Activated B cell treated with CpG ODN at 0.5 μM for 24 hours (primary cell): ENCODE measurements at regions not wholly inside any gene's neighbourhood (a gene's known extent, or its start where the extent isn't known, plus 50 kb on each side); places are given as distances from the start of the nearest gene placed in this dataset.

Experiments
- ATAC-seq: fragments of 200-7000 bp; cut with Tn5 transposase; one replicate; pipeline ENCODE4 v1.10.0; 2021; ENCODE audit warnings: low read depth, mild to moderate bottlenecking, moderate library complexity
- CTCF ChIA-PET: fragments of 350-600 bp; sonication (Branson Sonifier 250); formaldehyde crosslinking; loops from one replicate; lab custom pipeline; 2021; ENCODE audit warnings: antibody characterized with exemption; lab: Charles Lee
- POLR2A ChIA-PET: fragments of 350-600 bp; sonication (Branson Sonifier 250); formaldehyde crosslinking; loops from one replicate; lab custom pipeline; 2021; ENCODE audit warnings: antibody characterized with exemption; lab: Charles Lee
- DNase-seq: peaks from one replicate; pipeline ENCODE4 v3.0.0; 2022
- H3K27ac Mint-ChIP-seq: one replicate; pipeline ENCODE4 v1.8.0; 2020; ENCODE audit warnings: mixed read lengths
- H3K27me3 Mint-ChIP-seq: one replicate; pipeline ENCODE4 v1.8.0; 2021; ENCODE audit warnings: mixed read lengths
- H3K36me3 Mint-ChIP-seq: one replicate; pipeline ENCODE4 v1.8.0; 2021; ENCODE audit warnings: low read depth, mixed read lengths
- H3K4me1 Mint-ChIP-seq: one replicate; pipeline ENCODE4 v1.8.0; 2021; ENCODE audit warnings: mixed read lengths
- H3K4me3 Mint-ChIP-seq: one replicate; pipeline ENCODE4 v1.8.0; 2020; ENCODE audit warnings: mild to moderate bottlenecking, mixed read lengths
- H3K9me3 Mint-ChIP-seq: one replicate; pipeline ENCODE4 v1.8.0; 2020; ENCODE audit warnings: mixed read lengths
- CTCF ChIP-seq: fragments of 200-600 bp; IDR thresholded peaks from one replicate; pipeline ENCODE4 v1.8.0; 2022; ENCODE audit warnings: antibody characterized with exemption, mild to moderate bottlenecking
- intact Hi-C: fragments of 100-400 bp; cut with micrococcal nuclease; formaldehyde crosslinking; loops from one replicate; pipeline ENCODE4 v1.15.1; 2024

- intact Hi-C loops, result no loop called here
- no peak for DNase-seq
- H3K27ac Mint-ChIP-seq, result no peak overlapping the region
- ChIA-PET POLR2A (no interaction called here), CTCF (no interaction called here)
- ATAC-seq, result no peak
- TF ChIP-seq CTCF, result no peak
- no peaks in the 10 kb centered on the region for H3K4me1 Mint-ChIP-seq
- H3K9me3 Mint-ChIP-seq, result no peaks in the 10 kb centered on the region
- no peak overlapping the region for H3K4me3 Mint-ChIP-seq
- H3K27me3 Mint-ChIP-seq, result no peaks in the 10 kb centered on the region
- no peaks in the 10 kb centered on the region for H3K36me3 Mint-ChIP-seq
Measured at GRCh38 chr5:155827949-155828348, 499.0 kb upstream of the SGCD start.

- no peak overlapping the region for H3K27ac Mint-ChIP-seq
- ATAC-seq, result no peak
Measured at GRCh38 chr5:155831491-155831890, 495.5 kb upstream of the SGCD start.

GRCh38 chr5:155833287-155833686 lies 493.7 kb upstream of the SGCD start:
- Mint-ChIP-seq H3K27ac (no peak overlapping the region), H3K36me3 (no peaks in the 10 kb centered on the region), H3K9me3 (no peaks in the 10 kb centered on the region), H3K4me1 (no peaks in the 10 kb centered on the region), H3K27me3 (no peaks in the 10 kb centered on the region), H3K4me3 (no peak overlapping the region)
- CTCF ChIA-PET, result no interaction called here
- intact Hi-C loops, result no loop called here
- POLR2A ChIA-PET, result no interaction called here
- no peak for TF ChIP-seq CTCF
- no peak for ATAC-seq
- no peak for DNase-seq

More at GRCh38 chr5:155831491-155831890, 495.5 kb upstream of the SGCD start:
- Mint-ChIP-seq H3K4me3 (no peak overlapping the region), H3K4me1 (no peaks in the 10 kb centered on the region), H3K36me3 (no peaks in the 10 kb centered on the region), H3K27me3 (no peaks in the 10 kb centered on the region), H3K9me3 (no peaks in the 10 kb centered on the region)
- DNase-seq, result no peak
- no peak for TF ChIP-seq CTCF
- ChIA-PET POLR2A (no interaction called here), CTCF (no interaction called here)
- intact Hi-C loops, result no loop called here

- Mint-ChIP-seq H3K36me3 (no peaks in the 10 kb centered on the region), H3K27ac (no peak overlapping the region), H3K27me3 (no peaks in the 10 kb centered on the region), H3K9me3 (no peaks in the 10 kb centered on the region), H3K4me3 (no peak overlapping the region), H3K4me1 (no peaks in the 10 kb centered on the region)
- intact Hi-C loops, result no loop called here
- POLR2A ChIA-PET, result no interaction called here
- DNase-seq, result no peak
- no peak for ATAC-seq
- CTCF ChIA-PET, result no interaction called here
- no peak for TF ChIP-seq CTCF
Measured at GRCh38 chr5:155834271-155834975, 492.5 kb upstream of the SGCD start.

- H3K9me3 Mint-ChIP-seq, result no peaks in the 10 kb centered on the region
Measured at GRCh38 chr5:155836089-155836803, 490.7 kb upstream of the SGCD start.

More at GRCh38 chr5:155836089-155836803, 490.7 kb upstream of the SGCD start:
- no peak overlapping the region for H3K4me3 Mint-ChIP-seq
- no peak for ATAC-seq
- no peaks in the 10 kb centered on the region for H3K27me3 Mint-ChIP-seq
- TF ChIP-seq CTCF, result no peak
- CTCF ChIA-PET, result no interaction called here
- no peak overlapping the region for H3K27ac Mint-ChIP-seq
- H3K4me1 Mint-ChIP-seq, result no peaks in the 10 kb centered on the region
- no peak for DNase-seq
- no peaks in the 10 kb centered on the region for H3K36me3 Mint-ChIP-seq
- intact Hi-C loops, result no loop called here
- POLR2A ChIA-PET, result no interaction called here
